Suprapubic skin (tissue), 4 donors: ENCODE measurements at regions not wholly inside any gene's neighbourhood (a gene's known extent, or its start where the extent isn't known, plus 50 kb on each side); places are given as distances from the start of the nearest gene placed in this dataset.

Experiments
- CTCF ChIP-seq, 2 donors: fragments of 200-600 bp in 1 of 2; fragments of 450-650 bp in 1 of 2; sonication (generic) in 1 of 2; IDR thresholded peaks; one replicate each; pipeline ENCODE4 v1.5.1; 2016 to 2019; ENCODE audit warnings: antibody characterized with exemption in 2 of 2, mild to moderate bottlenecking in 1 of 2, moderate library complexity in 1 of 2
- EP300 ChIP-seq: sonication (generic); formaldehyde crosslinking; IDR thresholded peaks from one replicate; pipeline ENCODE4 v1.6.1; 2017; ENCODE audit warnings: antibody characterized with exemption
- POLR2AphosphoS5 ChIP-seq, 3 donors: sonication (generic); formaldehyde crosslinking; IDR thresholded peaks; one replicate each; pipeline ENCODE4 v1.6.1; 2017; ENCODE audit warnings: antibody characterized with exemption in 3 of 3

- TF ChIP-seq CTCF (IDR thresholded peaks at IDR 0.05) (no peak), EP300 (no peak), POLR2AphosphoS5 (IDR thresholded peaks at IDR 0.05) (no peak)
Measured at GRCh38 chr4:44046491-44046890, 402.1 kb downstream of the KCTD8 start.
